ENCODE measurements at regions not wholly inside any gene's neighbourhood (a gene's known extent, or its start where the extent isn't known, plus 50 kb on each side); places are given as distances from the start of the nearest gene placed in this dataset.

GRCh38 chr1:99590578-99591209, 55.2 kb upstream of the PALMD start:
- Histone ChIP-seq H3K36me3 (ENCODE audit: insufficient read depth, low read length) (no peaks in the 10 kb centered on the region), H3K9me2 (replicated peaks; ENCODE audit: insufficient read depth, low read length) (no peaks in the 10 kb centered on the region), H4K20me1 (ENCODE audit: insufficient read depth, low read depth, low read length) (no peaks in the 10 kb centered on the region), H3K27me3 (ENCODE audit: low read length) (no peaks in the 10 kb centered on the region), H3K79me2 (ENCODE audit: low read length) (no peaks in the 10 kb centered on the region), H3K9me3 (ENCODE audit: low read length) (no peaks in the 10 kb centered on the region), H3K9ac (ENCODE audit: low read length) (no peak overlapping the region), H3K4me1 (ENCODE audit: low read length) (no peaks in the 10 kb centered on the region), H3K27ac (ENCODE audit: low read length) (no peak overlapping the region), H2AFZ (ENCODE audit: low read length) (no peak overlapping the region), H3K4me2 (ENCODE audit: low read depth, low read length, poor library complexity, severe bottlenecking) (no peak overlapping the region), H3K4me3 (ENCODE audit: low read length) (no peak overlapping the region)
- DNase-seq: no peak

- H3K4me1 ChIP-seq (ENCODE audit: low read length): no peaks in the 10 kb centered on the region
- no peaks in the 10 kb centered on the region for H4K20me1 ChIP-seq (ENCODE audit: insufficient read depth, low read depth, low read length)
- H3K9me3 ChIP-seq (ENCODE audit: low read length): no peaks in the 10 kb centered on the region
- no peaks in the 10 kb centered on the region for H3K9me2 ChIP-seq (replicated peaks; ENCODE audit: insufficient read depth, low read length)
- H3K27ac ChIP-seq (ENCODE audit: low read length): no peak overlapping the region
- H3K9ac ChIP-seq (ENCODE audit: low read length): no peak overlapping the region
- H2AFZ ChIP-seq (ENCODE audit: low read length): no peak overlapping the region
- no peaks in the 10 kb centered on the region for H3K79me2 ChIP-seq (ENCODE audit: low read length)
- no peak for DNase-seq
- H3K4me3 ChIP-seq (ENCODE audit: low read length): no peak overlapping the region
- H3K27me3 ChIP-seq (ENCODE audit: low read length): no peaks in the 10 kb centered on the region
- H3K4me2 ChIP-seq (ENCODE audit: low read depth, low read length, poor library complexity, severe bottlenecking): no peak overlapping the region
- no peaks in the 10 kb centered on the region for H3K36me3 ChIP-seq (ENCODE audit: insufficient read depth, low read length)
Measured at GRCh38 chr1:99591886-99592285, 54.0 kb upstream of the PALMD start.

GRCh38 chr1:99594205-99594604, 51.7 kb upstream of the PALMD start:
- no peaks in the 10 kb centered on the region for H3K9me3 ChIP-seq (ENCODE audit: low read length)
- no peaks in the 10 kb centered on the region for H3K79me2 ChIP-seq (ENCODE audit: low read length)
- H2AFZ ChIP-seq (ENCODE audit: low read length): no peak overlapping the region
- H3K4me1 ChIP-seq (ENCODE audit: low read length): no peaks in the 10 kb centered on the region
- DNase-seq: no peak
- no peak overlapping the region for H3K9ac ChIP-seq (ENCODE audit: low read length)
- H4K20me1 ChIP-seq (ENCODE audit: insufficient read depth, low read depth, low read length): no peaks in the 10 kb centered on the region
- H3K9me2 ChIP-seq (replicated peaks; ENCODE audit: insufficient read depth, low read length): no peaks in the 10 kb centered on the region
- no peak overlapping the region for H3K4me3 ChIP-seq (ENCODE audit: low read length)
- no peak overlapping the region for H3K27ac ChIP-seq (ENCODE audit: low read length)
- no peaks in the 10 kb centered on the region for H3K36me3 ChIP-seq (ENCODE audit: insufficient read depth, low read length)
- H3K4me2 ChIP-seq (ENCODE audit: low read depth, low read length, poor library complexity, severe bottlenecking): no peak overlapping the region
- no peaks in the 10 kb centered on the region for H3K27me3 ChIP-seq (ENCODE audit: low read length)

GRCh38 chr1:99595041-99595440, 50.9 kb upstream of the PALMD start:
- H3K27ac ChIP-seq (ENCODE audit: low read length): no peak overlapping the region
- H3K4me3 ChIP-seq (ENCODE audit: low read length): no peak overlapping the region
- no peaks in the 10 kb centered on the region for H4K20me1 ChIP-seq (ENCODE audit: insufficient read depth, low read depth, low read length)
- H3K27me3 ChIP-seq (ENCODE audit: low read length): no peaks in the 10 kb centered on the region
- no peaks in the 10 kb centered on the region for H3K4me1 ChIP-seq (ENCODE audit: low read length)
- H3K79me2 ChIP-seq (ENCODE audit: low read length): no peaks in the 10 kb centered on the region
- no peak overlapping the region for H3K4me2 ChIP-seq (ENCODE audit: low read depth, low read length, poor library complexity, severe bottlenecking)
- H3K9ac ChIP-seq (ENCODE audit: low read length): no peak overlapping the region
- H3K9me2 ChIP-seq (replicated peaks; ENCODE audit: insufficient read depth, low read length): no peaks in the 10 kb centered on the region
- H2AFZ ChIP-seq (ENCODE audit: low read length): no peak overlapping the region
- no peaks in the 10 kb centered on the region for H3K36me3 ChIP-seq (ENCODE audit: insufficient read depth, low read length)
- no peaks in the 10 kb centered on the region for H3K9me3 ChIP-seq (ENCODE audit: low read length)
- DNase-seq: no peak

- H3K79me2 ChIP-seq (ENCODE audit: low read length): no peaks in the 10 kb centered on the region
- no peak overlapping the region for H3K4me3 ChIP-seq (ENCODE audit: low read length)
- no peaks in the 10 kb centered on the region for H3K4me1 ChIP-seq (ENCODE audit: low read length)
- no peaks in the 10 kb centered on the region for H4K20me1 ChIP-seq (ENCODE audit: insufficient read depth, low read depth, low read length)
- H3K9ac ChIP-seq (ENCODE audit: low read length): no peak overlapping the region
- H3K9me2 ChIP-seq (replicated peaks; ENCODE audit: insufficient read depth, low read length): no peaks in the 10 kb centered on the region
- H3K4me2 ChIP-seq (ENCODE audit: low read depth, low read length, poor library complexity, severe bottlenecking): no peak overlapping the region
- no peak for DNase-seq
- no peaks in the 10 kb centered on the region for H3K27me3 ChIP-seq (ENCODE audit: low read length)
- H3K27ac ChIP-seq (ENCODE audit: low read length): no peak overlapping the region
- H3K9me3 ChIP-seq (ENCODE audit: low read length): no peaks in the 10 kb centered on the region
- no peak overlapping the region for H2AFZ ChIP-seq (ENCODE audit: low read length)
- no peaks in the 10 kb centered on the region for H3K36me3 ChIP-seq (ENCODE audit: insufficient read depth, low read length)
Measured at GRCh38 chr1:99595441-99595840, 50.5 kb upstream of the PALMD start.
